HG02678 (cell line): ENCODE measurements at regions not wholly inside any gene's neighbourhood (a gene's known extent, or its start where the extent isn't known, plus 50 kb on each side); places are given as distances from the start of the nearest gene placed in this dataset.
"Not testable (repeated sequence)": the region's sequence is repeated elsewhere in the genome, so short reads cannot be mapped to it uniquely, and the experiment has no call there.

Source experiments
- ATAC-seq: cut with Tn5 transposase; IDR thresholded peaks from one replicate; pipeline ENCODE4 v1.9.1; 2021; ENCODE audit warnings: mild to moderate bottlenecking, moderate library complexity; ENCODE audit not compliant: unreplicated experiment

DNA sequence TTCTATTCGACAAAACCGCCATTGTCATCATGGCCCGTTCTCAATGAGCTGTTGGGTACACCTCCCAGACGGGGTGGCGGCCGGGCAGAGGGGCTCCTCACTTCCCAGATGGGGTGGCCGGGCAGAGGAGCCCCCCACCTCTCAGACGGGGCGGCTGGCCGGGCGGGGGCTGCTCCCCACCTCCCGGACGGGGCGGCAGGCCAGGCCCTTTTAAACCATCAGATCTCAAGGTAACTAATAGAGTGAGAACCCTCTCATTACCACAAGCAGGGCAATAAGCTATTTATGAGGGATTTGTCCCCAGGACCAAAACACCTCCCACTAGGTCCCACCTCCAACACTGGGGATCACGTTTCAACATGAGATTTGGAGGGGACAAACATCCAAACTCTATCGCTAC is 571.5 kb downstream of the INSC start:
- not testable (repeated sequence) for ATAC-seq

DNA sequence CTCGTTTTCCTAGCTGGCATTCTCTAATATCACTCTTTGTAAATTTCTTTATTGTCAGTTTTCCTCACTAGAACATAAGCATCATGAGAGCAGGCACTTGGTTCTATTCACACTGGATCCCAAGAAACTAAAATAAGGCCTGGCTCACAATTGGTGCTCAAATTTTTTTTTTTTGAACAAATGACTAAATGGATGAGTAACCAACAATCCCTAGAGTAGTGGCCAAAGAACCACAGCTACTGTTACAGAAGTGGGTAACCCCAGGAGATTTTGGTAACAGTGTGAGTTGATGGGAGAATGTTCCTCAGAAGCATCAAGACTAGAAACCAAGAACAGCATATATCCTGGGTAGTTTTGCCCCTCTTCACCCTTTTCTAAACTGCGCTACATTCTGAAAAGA is 572.6 kb downstream of the INSC start:
- no peak for ATAC-seq

DNA sequence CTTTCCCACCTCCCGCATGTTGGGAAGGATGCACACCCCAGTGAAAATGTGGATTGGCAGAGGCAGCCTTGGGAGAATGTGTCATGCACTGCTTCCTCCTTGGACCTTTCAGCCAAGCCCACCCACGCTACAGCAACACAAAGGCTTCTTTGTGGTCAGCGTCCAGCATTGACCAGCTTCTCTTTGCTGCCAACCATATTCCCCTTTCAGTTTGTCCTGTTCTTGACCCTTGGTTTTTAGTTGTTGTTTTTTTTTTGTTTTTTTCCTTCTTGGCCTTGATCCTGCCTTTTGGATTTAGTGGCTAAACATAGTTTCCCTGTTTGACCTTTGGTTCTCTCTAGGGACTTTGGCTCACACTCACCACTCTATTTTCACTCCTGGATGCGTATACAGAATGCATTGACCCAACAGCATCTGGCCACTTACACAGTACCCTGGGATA is 573.6 kb downstream of the INSC start:
- no peak for ATAC-seq

DNA sequence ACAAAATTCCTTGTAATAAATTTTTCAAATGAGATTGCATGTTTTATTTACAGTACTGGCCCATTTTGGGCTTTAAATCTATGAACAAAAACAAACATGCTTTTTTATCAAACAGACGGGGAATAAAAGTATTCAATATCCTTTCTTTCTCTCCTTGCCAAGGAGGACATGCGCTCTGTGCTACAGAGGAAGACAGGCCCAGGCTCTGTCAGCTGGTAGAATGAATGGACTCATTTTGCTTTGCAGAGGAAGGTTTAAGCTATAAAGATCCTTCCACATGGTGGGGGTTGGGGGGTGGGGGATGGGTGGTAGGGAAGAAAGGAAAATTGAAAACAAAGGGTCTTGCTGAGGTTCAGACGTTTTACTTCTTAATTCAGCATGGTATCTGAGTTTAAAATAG is 575.6 kb downstream of the INSC start:
- no peak for ATAC-seq

DNA sequence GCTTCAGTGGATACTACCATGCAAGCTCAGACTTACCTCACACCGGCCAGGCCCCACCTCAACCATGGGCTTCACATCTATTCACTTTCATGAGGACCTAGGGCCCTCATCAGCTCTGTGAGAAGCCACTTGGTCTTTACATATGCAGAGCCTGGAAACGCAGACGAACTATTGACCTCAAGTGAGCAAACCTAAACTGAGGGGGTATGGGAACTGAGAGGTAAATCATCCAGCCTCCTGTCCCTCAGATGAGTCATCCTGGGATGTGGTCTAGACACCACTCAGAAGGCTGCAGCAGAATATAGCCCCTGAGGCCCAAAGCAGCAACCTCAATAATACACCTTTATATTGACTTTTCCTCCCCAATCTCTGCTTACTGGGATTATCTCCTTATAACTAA is 578.0 kb downstream of the INSC start:
- ATAC-seq = no peak

DNA sequence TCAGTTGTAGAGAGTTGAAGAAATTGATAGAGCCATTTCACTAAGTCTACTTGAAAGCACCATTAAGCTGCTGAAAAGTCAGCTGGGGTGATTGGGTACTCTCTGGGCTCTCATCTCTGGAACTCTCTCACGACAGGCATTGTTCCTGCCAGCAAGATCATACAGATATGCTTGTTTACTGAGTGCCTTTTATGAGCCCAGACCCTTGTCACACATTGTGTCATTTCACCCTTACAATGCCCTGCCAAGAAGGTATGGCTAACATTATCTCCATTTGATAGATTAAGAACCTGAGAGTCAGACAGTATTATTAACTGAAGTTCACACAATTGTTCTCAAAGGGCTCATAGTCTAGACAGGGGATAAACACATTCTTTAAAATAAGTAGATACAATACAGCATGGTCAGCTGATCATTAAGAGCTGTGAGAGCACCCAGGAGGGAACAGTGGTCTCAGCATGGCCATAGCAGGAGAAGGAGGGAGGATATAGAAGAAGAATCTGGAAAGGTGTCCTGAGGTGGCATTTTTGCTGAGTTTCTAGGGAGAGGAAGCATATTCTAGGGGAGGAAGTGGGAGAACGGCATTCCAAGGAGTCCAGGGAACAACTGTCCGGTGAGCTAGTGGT is 580.5 kb downstream of the INSC start:
- ATAC-seq = no peak

DNA sequence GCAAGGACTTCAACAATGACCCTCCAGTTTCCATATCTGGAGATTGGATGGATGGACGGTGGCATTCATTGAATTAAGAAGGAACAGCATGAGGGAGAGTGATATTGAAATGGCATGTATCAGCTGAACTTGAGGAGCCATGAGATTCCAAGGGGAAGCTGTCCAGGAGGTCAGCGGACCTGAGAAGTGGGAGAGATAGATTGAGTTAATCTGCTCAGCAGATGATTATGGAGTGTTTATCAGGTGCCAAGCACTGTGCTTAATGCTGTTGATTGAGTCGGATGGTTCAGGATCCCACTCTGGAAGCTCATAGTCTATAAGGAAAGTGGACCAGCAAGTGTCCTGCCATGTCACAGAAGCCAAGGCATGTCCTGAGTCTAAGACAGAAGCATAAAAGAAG is 581.3 kb downstream of the INSC start:
- no peak for ATAC-seq

DNA sequence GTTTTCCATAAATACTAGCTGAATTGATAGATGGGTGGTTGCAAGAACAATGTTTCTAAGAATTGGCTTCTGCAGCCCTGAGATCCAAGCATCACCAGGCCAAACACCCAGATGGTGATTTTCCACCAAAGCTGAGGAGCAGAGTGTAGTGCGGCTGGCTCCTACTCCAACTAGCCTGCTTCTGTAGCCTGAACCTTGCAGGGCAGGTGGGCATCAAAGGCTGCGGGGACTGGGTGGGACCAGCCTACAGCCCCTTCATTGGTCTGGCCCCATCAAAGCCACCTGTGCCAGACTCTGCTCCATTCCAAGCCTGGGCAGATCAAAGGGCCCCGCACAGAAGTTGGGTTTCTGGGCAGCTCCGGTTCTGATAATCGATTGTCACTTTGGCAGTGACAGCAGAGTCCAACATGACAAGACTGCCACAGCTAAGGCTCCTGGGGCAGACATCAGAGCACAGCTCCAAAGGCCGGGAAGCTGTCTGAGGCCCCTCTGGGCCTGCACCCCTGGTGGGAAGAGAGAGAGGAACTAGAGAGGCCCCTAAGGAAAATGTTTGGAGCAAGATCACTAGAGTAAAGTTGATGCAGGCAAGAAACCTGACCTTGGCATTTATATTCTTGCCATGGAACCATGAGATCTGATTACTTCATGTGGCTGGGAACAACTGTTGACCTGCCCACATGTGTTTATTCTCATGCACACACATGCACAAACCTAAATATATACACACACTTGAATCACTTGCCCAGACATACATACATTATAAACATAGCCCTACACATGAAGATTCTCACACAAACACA is 582.9 kb downstream of the INSC start:
- ATAC-seq = no peak

DNA sequence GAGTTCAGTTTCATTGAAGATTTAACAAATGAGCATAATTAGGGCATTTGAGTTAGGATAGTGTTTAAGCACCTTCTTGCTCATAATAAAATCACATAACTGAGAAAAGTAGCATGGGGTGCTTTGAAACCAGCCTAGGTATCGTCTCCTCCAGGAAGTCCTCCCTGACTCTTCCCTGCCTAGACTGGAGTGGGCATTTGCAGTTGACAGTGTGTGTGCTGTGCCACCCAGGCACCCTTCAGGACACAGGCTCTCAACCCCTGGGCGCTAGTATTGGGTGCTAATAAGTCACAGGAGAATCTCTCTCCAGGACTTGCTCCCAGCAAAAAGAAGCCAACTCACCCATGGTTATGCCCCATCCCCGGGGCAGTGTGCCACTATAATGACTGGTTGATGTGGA is 584.1 kb downstream of the INSC start:
- ATAC-seq = no peak

DNA sequence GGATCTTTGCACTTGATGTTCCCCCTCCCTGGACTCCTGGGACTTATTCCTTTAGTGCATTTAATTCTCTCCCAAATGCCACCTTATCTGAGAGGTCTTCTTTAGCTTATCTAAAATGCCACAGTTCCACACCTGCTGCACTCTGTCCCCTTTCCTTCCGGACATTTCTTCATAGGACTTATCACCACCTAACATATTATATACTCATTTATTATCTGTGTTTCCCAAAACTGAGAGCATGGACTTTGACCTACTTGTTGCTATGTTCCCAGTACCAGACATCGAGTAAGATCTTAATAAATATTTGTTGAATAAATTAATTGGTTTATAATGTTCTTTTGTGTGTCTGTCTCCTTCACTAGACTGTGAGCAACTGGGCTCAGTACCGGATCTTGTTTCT is 585.3 kb downstream of the INSC start:
- ATAC-seq = no peak

DNA sequence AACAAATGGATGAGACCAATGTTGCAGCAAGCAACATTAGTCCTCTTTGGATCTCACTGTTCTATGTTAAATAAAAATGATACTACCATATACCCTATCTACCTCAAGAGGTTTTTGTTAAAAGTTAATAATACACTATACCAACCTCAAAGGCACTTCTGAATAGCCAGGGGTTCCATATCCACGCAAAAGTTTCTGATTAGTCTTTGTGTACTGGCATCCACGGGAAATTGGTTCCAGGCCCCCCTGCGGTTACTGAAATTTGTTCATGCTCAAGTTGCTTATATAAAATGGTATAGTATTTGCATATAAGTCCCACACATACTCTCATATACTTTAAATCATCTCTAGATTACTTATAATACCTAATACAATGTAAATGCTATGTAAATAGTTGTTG is 585.7 kb downstream of the INSC start:
- no peak for ATAC-seq

DNA sequence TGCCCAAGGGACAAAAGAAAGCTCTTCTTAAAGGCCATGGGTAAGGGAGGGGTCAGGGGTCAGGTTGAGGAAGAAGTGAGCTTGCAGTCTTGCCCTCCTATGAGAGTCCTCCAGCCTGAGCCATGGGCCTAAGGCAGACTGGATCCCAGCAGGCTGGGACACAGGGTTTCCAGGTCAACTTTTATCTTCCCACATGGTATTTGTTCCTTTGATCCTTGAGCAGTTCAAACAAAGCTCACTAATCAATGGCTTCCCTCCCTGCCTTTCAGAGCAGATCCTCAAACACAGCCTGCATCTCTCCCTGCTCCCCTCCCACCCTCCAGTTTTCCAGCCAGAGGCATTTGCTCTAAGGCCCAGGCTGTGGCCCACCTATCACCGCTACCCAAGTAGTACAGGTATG is 589.3 kb downstream of the INSC start:
- no peak for ATAC-seq

DNA sequence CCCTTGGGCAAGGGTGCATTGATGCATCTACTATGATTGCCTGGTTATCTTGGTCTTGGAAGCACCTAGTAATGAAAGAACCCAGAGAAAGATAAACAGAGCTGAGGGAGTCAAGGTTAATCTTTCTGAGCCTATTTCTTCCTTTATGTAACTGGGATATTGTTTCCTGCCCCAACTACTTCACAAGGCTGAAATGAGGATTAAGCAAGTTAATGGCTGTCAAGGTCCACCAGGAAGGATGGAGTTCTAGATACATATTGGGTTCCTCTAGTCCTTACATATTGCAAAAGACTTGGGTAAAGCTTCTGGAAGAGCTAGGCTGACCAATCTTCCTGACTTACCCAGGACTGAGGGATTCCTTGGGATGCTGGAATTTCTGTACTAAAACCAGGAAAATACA is 589.8 kb downstream of the INSC start:
- no peak for ATAC-seq

DNA sequence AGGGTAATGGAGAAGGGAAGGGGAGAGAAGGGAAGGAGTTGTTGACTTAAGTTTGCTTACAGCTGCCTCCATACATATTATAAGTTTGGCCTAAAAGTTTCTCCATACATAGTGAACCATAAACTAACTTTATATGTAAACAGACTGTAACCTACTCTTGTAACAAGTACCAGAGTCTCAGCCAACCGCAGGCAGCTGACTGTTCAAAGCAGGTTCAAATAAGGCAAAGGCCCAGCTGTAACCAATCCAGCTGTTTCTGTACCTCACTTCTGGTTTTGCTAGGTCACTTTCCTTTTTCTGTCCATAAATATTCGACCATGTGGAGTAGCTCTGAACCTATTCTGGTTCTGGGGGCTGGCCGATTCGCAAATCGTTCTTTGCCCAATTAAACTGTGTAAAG is 591.2 kb downstream of the INSC start:
- ATAC-seq = no peak

DNA sequence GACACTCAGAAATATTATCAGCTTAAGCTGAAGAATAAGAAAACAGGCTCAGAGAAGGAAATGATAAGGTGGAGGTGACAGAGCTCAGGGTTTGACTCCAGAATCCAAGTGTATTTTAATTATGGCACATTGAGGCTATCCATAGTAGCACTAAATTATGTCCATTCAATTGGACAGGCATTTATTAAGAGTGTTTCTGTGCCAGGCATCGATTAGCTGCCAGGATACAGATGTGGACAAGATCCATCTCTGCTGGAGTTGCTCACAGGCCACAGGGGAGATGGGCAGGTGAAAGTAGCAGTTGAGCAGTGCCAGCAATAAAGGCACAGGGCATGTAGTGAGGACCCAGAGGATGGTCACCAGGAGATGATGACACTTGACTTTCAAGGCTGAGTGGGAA is 592.5 kb downstream of the INSC start:
- ATAC-seq = no peak

DNA sequence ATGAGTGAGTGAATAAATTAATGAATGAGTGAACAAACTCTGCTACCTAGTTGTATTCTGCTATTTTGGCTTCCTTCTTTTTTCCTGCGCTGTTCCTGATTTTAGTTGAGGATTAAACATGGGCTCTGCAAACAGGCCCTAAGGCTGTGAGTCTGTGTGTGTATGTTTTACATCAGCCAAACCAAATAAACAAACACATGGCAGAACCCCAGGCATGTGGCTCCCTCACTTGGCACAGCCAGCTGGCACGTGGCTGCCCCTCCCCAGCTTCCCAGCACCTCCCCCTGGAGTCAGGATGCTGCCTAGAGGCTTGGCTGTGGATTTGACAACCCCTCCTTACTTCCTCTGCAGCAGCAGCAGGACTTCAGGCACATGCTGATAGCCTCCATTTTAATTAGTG is 593.2 kb downstream of the INSC start:
- no peak for ATAC-seq

DNA sequence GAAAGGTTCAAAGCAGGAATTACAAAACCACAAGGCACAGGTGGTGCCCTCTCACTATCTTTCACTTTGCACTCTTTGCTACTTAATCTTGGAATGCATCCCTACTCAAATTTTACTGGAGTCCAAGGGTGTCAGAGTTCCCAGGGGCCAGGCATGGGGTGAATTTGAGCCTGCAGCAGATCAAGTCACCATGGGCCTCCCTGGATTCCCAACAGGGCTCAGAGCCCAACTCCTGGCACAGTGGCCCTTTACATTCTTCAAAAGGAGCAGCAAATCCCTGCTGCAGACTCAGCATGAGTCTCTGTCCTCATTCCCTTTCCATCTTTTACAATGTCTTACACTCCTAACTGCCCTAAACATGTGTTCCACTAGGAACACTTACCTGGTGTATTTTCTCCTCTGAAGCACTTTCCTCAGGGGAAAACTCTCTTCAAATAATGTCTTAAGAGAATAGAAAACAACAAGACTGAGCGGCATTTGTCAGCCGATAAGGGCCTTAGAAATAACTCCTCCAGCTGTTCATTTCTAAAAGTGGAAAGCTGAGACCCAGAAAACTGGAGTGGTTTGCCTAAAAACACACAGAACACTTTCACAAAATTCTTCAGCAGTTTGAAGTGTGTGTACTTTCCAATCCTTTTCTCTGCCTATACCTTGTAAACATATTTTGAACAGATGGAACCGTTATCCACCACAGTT is 596.0 kb downstream of the INSC start:
- no peak for ATAC-seq

DNA sequence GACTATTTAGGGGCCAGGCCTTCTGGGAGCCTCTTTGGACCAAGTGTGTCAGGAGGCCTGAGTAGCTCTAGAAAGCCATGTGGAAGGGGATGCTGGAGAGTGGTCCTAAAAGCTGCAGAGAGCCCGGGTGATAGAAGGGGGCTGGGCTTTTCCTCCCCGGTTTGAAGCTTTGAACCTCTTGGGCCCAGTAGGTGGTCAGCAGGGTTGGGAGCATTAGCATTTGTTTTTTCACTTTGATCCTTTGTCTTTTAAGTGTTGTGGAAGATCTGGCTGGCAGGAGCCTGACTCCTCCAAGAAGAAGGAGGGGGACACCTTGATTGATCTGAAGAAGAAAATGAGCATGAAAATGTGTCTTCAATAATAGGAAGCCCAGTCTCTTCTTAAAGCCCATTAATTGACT is 596.6 kb downstream of the INSC start:
- ATAC-seq = no peak

DNA sequence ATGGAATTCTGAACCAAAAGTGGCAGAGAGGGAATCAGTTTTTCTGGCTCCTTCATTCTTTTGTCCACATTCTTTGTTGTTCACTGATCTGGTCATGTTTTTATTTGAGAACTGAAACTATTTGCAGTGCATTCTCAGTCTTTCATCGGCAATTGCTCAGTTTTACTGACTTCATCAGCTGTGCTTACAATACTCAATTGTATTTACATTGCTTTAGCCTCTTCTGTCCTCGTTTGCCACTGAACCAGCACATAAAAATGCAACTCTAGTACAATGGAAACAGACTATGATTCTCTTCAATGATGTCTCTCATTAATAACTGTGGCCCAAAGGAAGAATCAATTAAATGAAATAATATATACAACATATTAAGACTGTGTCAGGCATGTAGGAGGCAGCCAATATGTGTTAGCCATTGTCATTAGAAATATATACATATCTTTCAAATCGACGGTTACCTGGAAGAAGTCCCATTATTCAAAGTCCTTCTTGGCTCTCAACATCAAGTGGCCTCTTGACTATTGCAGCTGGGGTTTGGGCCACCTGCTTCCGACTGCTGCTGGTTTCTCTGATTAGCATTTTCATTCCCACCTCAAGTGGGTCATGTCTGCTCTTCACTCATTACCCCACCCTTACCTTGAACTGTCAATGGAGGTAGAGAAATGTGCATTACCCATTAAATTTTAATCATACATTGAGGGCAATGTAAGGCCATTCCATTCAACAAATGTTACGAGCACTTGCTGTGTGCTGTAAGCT is 600.1 kb downstream of the INSC start:
- no peak for ATAC-seq

DNA sequence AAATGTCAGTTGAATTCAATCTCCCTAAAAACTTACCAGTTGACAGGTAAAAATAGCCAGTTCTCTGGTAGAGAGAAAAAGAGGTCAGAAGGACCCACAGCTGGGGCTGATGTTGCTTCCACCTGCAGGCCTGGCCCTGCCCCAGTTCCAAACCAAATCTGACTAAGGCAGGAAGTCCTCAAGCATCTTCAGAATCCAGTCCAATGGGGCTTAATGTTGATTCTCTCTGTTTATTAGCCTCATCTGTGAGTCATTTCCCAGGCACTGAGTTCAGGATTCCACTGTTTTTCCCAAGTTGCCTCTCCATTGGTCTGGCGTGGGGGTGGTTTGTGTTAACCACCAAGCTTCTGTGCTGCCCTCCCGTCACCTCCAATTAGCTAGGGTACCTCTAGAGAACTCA is 601.8 kb downstream of the INSC start:
- no peak for ATAC-seq

DNA sequence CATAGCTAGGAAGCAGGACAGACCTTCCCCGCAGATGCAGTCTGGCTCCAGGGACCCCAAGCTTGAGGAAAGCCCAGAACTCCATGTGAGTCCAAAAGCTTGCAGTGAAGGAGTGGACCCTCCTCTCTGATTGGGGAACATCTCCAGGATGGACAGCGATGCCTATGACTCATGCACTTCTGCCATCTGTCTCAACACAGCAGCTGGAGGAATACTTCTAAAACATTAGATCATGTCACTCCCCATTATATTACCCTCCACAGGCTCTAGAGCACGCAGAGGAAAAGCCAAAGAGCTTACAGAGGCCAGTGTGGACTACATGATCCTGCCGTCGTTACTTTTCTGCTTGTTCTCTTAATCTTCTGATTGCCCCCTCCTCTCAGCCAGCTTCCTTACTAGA is 605.7 kb downstream of the INSC start:
- no peak for ATAC-seq
